AG20443 (cell line): ENCODE measurements at regions not wholly inside any gene's neighbourhood (a gene's known extent, or its start where the extent isn't known, plus 50 kb on each side); places are given as distances from the start of the nearest gene placed in this dataset.
A peak's percentile ranks its signal among the peaks of the same experiment; 100 is the strongest.
"Not testable (repeated sequence)": the region's sequence is repeated elsewhere in the genome, so short reads cannot be mapped to it uniquely, and the experiment has no call there.

Source experiments
- DNase-seq: peaks from one replicate; pipeline ENCODE4 v3.0.0; 2012; ENCODE audit warnings: low spot score, mixed read lengths

DNA sequence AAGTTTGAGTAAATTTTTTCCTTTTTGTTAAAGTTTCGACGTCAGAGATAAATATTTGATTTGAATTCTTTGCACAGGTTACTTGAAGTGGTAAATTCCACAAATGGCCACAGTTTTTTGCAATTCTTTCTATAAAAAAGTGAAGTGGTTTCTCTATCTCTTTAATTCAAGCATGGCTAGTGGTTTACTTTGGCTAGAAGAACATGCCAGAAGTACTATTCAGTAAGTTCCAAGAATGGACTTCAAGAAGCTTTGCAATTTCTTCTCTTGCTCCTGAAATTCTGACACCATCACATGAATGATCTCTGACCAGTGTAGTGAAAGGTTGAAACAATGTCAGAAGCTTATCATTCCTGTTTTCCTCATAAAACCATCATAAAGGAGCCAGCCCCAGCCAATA is 55.7 kb upstream of the RNPC3 start:
- DNase-seq, result no peak

DNA sequence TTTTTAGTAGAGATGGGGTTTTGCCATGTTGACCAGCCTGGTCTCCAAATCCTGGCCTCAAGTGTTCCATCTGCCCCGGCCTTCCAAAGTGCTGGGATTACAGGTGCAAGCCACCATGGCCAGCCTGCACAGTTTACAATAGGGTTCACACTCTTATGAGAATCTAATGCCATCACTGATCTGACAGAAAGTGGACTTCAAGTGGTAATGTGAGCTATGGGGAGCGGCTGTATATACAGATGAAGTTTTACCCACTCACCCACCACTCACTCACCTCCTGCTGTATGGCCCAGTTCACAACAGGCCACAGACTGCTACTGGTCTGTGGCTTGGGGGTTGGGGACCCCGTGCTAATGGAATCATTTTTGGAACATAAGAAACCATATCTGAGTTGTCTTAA is 58.4 kb upstream of the RNPC3 start:
- no peak for DNase-seq

DNA sequence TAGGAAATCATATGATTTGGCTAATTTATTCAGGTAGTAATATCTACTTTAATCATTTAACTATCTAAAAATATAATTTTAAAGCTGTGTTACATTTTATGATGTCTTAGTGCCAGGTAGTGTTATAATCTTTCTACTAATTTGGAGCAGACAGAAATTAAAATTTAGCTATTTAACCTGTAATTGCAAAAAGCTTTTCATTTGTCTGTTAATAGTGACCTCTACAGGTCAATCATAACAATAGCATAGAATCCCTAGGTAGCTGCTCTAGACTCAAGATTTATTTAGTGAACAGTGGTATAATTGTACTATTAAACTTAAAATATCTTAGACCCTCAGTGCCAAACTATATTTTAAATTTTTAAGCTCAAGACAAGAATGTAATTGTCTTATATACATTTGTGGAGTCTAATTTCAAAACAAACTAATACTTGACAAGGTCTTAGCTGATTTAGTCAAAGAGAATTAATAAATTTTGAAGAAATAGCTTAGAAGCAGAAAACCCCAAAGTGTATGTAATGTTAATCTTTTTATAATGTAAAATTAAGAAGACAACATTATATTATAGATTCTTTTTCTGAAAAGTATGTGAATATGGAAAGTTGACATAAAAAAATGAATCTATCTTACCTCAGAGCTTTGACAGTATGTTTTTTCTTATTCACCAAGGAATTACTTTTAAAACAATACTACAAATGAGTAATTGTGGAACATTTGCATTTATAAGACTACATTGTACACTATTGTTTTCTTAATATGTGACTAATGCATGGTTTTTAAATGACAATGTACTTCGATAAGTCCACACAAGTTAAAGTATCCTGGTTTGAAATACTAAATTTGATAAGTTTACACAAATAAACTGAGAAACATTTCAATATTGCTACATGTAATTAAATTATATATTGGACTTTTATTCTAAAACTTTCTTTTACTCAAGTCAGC is 64.1 kb upstream of the RNPC3 start:
- peak; percentile 20 for DNase-seq

DNA sequence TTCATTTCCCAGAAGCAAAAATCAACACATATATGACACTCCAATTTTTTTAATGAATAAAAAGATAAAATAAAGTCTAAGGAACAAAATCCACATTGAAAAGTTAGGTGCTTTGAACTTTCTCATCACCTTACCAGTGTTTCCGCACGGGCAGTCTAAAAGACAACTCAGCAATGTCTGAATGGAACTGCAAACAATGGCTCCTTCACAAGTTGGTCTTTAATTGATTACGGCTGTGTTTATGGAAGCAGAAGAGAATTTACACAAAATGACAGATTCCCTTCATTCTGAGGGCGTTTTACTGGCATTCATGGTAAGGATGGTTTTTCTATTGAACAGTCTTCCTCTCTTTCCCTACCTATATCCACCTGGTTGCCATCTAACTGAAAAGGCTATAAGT is 65.0 kb upstream of the RNPC3 start:
- DNase-seq, result no peak

DNA sequence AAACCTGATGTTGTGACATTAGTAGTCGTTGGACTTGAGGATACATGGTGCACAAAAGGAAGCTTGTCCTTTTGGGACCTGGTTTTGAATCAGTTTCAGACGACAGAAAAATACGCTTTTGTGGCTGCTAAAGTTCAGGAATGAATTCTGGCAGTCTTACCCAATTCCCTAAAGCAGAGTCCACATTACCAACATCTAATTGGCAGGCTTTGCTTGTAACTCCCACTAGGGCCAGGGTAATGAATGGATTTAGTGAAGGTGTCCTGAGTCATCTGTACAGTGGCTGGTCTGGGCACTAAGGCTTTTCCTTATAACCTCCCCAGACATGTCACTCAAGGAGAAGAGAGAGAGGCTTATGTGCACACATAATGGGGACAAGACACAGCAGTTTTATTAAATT is 66.2 kb upstream of the RNPC3 start:
- no peak for DNase-seq

DNA sequence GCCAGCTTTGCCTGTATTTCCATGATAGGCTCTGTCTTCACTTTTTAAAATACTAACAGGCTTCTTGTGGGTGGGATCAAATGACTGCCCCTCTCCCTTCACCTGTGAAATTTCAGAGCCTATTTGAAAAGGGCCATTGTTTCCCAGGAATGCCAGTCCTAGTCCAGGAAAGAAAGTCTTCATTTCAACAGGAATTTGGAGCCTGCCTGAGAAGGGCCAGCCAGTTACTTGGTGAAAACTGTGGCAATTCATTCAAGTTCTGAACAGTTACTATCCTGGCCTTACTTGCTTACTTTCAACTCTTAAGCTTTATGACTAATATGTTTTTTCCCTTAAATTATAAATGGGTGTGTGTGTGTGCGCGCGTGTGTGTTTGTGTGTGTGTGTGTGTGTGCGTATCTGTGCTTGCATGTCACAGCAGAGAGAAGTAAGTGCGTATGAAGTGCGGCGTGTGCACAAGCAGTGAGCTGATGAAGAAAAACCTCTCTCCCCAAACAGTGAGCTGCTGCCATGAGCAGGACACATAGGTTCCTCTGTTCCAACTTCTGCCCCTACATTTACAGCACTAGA is 67.5 kb upstream of the RNPC3 start:
- DNase-seq, result no peak

DNA sequence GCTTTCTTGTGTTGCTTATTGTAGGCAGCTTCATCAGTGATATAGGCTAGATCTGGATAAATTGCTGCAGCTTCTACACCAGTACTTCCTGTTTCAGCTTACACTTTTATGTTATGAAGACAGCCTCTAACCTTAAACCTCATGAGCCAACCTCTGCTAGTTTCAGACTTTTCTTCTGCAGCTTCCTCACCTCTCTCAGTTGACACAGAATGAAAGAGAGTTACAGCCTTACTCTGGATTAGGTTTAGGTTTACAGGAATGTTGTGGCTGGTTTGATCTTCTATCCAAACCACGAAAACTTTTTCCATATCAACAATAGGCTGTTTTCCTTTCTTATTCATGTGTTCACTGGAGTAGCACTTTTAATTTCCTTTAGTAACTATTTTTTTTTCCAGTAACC is 76.9 kb upstream of the RNPC3 start:
- DNase-seq, result no peak

DNA sequence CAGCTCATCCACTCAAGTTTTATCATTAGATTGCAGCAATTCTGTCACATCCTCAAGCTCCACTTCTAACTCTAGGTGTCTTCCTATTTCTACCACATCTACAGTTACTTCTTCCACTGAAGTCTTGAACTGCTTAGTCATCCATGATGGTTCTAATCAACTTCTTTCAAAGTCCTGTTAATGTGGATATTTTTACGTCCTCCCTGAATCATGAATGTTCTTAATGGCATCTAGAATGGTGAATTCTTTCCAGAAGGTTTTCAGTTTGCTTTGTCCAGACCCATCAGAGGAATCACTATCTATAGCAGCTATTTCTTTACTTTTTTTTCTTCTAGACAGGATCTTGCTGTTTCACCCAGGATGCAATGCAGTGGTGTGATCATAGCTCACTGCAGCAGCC is 78.0 kb upstream of the RNPC3 start:
- DNase-seq, result no peak

DNA sequence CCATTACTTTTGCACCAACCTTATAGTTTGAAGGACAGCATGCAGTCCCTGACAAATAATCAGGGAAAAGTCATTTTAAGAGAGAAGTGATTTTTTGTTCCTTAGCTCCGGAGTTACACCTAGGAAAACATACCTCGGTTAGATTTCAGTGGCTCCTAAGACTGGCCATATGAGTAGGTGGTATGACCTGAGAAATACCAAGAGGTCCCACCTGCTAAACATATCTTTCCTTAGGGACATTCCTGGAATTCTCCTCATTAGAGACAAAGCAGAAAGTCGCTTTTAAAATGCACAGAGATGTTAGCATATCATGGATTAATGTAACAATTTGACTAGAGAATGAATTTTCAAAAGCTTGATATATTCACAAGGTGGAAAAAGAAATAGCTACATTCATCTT is 84.2 kb upstream of the RNPC3 start:
- no peak for DNase-seq

DNA sequence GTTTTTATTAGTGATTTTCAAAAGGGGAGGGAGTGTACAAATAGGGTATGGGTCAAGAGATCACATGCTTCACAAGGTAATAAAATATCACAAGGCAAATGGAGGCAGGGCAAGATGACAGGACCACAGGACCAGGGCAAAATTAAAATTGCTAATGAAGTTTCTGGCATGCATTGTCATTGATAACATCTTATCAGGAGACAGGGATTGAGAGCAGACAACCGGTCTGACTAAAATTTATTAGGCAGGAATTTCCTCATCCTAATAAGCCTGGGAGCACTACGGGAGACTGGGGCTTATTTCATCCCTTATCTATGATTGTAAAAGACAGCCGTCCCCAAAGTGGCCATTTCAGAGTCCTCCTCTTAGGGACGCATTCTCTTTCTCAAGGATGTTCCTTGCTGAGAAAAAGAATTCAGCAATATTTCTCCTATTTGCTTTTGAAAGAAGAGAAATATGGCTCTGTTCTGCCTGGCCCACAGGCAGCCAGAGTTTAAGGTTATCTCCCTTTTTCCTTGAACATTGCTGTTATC is 88.9 kb upstream of the RNPC3 start:
- DNase-seq, result not testable (repeated sequence)

DNA sequence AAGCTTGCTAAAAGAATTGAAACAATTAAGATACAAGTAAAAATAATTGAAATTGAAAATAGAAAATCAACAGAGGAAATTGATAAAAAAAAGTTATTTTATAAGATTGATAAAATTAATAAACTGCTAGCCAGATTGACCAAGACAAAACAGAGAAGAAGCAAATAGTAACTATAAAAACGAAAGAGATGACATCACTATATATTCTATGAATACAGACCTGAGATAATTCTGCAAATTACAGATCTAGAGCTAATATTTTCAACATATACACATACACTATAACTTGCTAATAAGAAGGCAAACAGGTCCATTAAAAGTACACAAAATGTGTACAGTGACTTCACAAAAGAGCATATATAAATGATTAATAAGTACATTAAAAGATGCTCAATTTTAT is 90.1 kb upstream of the RNPC3 start:
- no peak for DNase-seq

DNA sequence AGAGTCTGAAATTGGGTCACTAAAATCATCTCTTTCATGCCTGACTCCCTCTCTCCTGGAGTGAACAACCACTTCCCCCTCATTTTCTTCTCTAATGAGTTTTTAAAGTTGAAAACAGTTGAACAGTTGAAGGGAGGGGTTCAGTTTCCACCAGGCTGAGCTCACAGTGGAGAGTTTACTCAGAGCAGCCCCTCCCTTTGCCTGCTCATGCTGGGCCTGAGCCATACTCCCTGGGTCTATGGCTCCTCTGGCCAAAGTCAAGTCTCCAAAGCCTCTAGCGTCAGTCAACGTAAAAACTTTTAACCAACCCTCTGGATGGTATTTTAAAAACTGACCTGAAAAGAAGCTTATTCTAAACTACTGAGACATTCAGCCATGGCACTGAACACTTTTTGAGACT is 100.8 kb upstream of the RNPC3 start:
- no peak for DNase-seq

DNA sequence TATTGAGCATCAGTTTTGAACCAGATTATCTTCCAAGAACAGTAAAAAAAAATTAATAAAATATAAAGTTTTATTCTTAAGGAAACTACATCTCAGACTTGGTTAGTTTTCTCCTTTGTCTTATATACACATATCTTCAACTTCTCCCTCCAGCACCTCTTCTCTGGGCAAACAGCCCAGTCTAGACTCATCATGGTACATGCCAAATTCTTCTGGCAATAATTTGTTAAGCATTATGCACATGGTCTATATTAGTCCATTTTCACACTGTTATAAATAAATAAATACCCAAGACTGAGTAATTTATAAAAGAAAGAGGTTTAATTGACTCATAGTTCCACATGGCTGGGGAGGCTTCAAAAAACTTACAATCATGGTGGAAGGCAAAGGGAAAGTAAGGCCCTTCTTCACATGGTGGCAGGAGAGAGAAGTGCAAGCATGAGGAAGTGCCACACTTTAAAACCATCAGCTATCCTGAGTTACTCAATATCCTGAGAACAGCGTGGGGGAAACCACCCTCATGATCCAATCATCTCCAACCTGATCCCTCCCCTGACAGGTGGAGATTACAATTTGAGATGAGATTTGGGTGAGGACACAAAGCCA is 108.7 kb upstream of the RNPC3 start:
- DNase-seq, result no peak

DNA sequence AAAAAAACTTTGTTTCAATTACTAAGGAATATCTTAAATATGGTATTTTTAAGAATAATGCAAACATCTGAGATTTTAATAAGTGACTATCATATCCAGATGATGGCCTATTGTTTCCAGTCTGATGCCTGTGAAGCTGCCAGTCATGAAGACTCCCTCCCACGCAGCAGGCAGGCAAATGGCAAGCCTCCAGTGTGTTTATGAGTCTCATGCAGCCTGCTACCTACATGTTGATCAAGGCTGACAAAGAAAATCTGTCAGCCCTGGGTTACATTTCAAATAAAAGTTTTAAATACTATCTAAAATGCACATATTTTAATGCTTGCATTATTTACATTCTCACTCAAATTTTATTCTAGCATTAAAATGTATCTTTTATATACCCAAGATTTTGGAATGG is 137.6 kb upstream of the RNPC3 start:
- no peak for DNase-seq

DNA sequence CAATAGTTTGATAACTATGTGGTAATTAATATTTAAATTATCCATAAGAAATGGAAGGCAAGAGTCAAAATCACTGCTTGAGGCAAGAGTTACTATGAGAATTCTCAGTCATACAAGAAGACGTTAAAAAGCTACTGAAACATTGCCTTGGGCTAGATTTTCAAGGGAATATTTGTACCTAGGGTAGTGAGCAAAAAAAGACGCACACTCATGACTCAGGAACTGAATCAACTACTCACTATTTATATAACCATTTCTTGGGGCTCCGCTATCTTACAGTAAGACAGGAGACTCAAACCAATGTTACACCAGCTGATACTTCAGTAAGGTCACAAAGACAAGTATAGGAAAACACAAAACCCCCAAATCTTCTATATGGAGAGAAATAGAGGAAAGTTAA is 151.5 kb upstream of the RNPC3 start:
- no peak for DNase-seq

DNA sequence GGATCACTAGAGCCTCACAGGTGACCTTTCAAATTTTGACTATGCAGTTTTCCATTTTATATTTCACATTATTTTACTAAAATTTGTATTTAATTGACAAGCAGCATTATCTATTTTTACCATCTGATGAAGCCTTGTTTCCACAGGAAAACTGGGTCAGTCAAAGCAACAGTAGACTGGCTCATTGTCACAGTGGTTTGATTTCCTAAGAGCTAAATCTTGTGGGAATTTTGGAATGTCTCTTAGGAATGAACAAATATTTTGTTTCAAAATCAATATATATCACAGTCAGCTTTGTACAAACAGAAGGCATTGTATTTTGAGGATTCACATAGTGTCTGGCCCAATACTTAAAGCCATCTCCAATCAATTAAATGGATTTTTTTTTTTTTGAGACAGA is 152.6 kb upstream of the RNPC3 start:
- DNase-seq, result no peak

DNA sequence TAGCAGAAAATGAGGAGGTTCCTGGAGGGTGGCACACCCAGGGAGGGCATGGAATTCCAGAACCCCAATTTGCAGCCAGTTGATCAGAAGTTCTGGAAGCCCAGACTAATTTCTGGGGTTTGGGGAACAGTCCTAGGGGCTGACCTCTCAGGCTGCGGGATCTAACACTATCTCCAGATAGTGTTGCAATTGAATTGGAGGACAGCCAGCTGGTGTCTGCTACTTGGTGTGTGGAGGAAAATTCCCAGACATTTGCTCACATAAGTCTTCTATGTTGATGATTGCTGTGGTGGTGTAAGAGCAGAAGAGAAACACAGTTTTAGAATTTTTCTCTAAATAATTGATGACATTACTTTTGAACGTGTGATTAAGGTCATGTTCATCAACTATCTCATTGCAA is 154.3 kb upstream of the RNPC3 start:
- no peak for DNase-seq

DNA sequence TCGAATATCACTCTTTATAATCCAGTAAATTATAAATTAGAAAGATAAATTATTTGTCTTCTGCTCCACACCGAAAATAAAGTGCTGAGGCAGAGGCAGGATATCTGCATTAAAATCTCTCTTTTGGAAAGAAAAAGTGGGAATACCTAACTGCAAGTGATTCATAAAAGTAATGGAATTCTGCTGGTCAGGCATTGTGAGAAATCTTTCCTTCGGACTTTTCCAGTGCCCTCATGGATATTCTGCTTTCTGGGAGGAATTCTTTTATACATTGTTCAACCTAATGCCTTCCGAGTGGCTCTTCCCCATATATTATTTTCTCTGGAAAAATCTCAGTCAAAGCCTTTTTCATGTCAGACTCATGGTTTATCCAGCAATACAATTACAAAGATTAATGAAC is 158.3 kb upstream of the RNPC3 start:
- DNase-seq, result no peak

DNA sequence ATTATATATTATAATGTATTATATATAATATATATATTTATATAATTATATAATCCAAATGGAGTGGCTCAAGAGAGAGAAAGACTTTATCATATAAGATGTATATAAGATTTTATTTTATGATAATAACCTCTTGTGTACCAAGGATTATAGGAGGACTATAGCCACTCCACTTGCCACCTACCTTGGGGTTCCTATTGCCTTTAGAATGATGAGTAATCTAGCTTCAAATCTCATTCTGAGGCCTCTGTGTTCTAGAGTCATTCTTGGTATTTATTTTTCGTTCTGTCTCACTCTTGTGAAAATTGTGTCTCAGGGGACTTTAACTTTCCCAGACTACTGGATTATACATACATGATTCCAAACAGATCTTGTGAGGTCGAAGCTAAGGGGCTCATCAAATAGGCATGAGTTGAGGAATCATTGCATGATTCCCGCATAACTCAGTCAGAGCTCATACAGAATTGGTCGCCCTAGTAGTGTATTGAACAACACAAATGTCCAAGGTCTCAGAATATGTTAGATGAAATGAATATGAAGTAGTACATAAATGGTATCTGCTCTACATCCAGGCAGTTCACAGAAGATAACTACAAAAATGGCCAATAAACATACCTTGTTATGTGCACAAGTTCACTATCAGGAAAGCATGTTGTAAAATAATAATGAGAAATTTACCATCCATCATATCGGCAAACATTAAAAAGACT is 159.5 kb upstream of the RNPC3 start:
- no peak for DNase-seq

DNA sequence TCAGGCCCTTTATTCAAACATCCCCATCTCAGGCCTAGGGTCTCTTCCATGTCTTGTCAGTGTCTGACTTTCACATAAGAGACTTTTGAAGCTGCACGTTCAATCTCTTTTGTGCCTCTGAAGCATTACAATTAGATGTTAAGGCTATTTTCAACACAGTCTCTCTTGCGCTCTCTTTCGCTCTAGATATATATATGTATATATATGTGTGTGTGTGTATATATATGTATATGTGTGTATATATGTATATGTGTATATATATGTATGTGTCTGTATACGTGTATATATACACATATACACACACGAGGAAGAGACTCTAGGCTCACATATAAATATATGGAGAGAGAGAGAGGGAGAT is 162.5 kb upstream of the RNPC3 start:
- DNase-seq, result no peak

DNA sequence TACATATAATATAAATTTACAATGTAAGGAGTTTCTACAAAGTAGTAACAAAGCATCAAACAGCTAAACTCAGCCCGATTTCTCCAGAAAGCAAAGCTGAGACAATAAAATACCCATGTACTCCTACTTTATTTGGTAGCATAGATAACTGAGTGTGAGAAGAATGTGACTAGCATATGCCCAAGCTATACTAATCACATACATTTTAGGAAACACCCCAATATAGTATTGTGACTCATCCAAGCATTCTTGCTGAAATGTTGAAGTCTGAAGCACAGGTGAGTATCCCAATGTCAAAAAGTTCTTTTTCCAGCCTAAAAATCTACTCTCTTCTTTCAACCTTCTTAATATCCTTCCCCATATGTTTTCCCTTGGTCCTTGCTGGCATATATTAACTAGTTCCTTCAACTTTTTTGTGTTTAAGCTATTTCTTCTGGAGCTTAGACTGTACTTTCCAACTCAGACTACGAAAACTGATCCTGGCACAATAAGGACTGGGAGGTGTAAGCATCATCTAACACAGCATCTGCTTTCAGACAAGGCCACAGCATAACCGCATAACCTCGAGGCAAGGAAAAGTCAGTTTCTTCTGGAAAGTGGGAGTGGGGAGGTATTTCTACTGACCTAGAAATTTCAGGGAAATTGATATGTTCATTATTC is 163.0 kb upstream of the RNPC3 start:
- DNase-seq, result no peak

DNA sequence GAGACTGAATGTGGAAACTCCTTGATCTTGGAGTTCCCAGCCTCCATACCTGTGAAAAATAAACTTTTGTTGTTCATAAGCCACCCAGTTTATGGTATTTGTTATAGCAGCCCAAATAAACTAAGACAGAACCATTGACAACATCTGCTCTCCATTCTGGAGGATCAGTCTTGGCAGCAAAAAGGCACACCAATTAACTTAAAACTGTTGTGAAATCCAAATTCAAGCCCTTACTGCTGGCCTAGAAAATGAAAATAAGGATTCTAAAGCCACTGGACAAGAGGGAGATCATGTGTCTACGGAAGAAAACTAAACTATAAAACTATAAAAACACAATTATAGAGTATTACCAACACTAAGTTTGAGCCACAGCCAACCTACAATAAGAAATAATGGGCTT is 172.1 kb upstream of the RNPC3 start:
- DNase-seq, result no peak
